OCI-LY1 (cell line): ENCODE measurements at regions not wholly inside any gene's neighbourhood (a gene's known extent, or its start where the extent isn't known, plus 50 kb on each side); places are given as distances from the start of the nearest gene placed in this dataset.

ENCODE experiments used
- H2AFZ ChIP-seq: fragments of 200-600 bp; sonication (generic), shearing (Covaris generic); 2 replicates; pipeline ENCODE4 v1.6.0; 2014; ENCODE audit warnings: antibody characterized with exemption, mild to moderate bottlenecking, low read length
- H3F3A ChIP-seq: fragments of 200-600 bp; sonication (generic), shearing (Covaris generic); 2 replicates; pipeline ENCODE4 v1.6.0; 2014; ENCODE audit warnings: mild to moderate bottlenecking, antibody characterized with exemption, low read length, moderate library complexity; ENCODE audit not compliant: insufficient read depth
- H3K27ac ChIP-seq: fragments of 200-600 bp; sonication (generic); 2 replicates; pipeline ENCODE4 v1.5.1; 2014; ENCODE audit warnings: low read length, mixed run types, mild to moderate bottlenecking, low read depth; ENCODE audit not compliant: poor library complexity, severe bottlenecking
- H3K27me3 ChIP-seq: fragments of 200-600 bp; sonication (generic); 2 replicates; pipeline ENCODE4 v1.6.0; 2014; ENCODE audit warnings: antibody characterized with exemption, mild to moderate bottlenecking, low read length, moderate library complexity; ENCODE audit not compliant: insufficient read depth
- H3K36me3 ChIP-seq: fragments of 200-600 bp; sonication (generic); 2 replicates; pipeline ENCODE4 v1.6.1; 2014; ENCODE audit warnings: mild to moderate bottlenecking, antibody characterized with exemption, low read length, moderate library complexity, mixed read lengths; ENCODE audit not compliant: insufficient read depth
- H3K4me1 ChIP-seq: fragments of 200-600 bp; sonication (generic); 2 replicates; pipeline ENCODE4 v1.5.1; 2014; ENCODE audit warnings: mild to moderate bottlenecking, low read length, moderate library complexity; ENCODE audit not compliant: insufficient read depth, severe bottlenecking
- H3K4me2 ChIP-seq: fragments of 200-600 bp; sonication (generic), shearing (Covaris generic); 2 replicates; pipeline ENCODE4 v1.6.1; 2014; ENCODE audit warnings: low read length
- H3K4me3 ChIP-seq: fragments of 200-600 bp; sonication (generic); 2 replicates; pipeline ENCODE4 v1.5.1; 2014; ENCODE audit warnings: low read length, low read depth, mild to moderate bottlenecking, mixed read lengths; ENCODE audit not compliant: poor library complexity, severe bottlenecking
- H3K79me2 ChIP-seq: fragments of 200-600 bp; shearing (Covaris generic); 2 replicates; pipeline ENCODE4 v1.6.1; 2016; ENCODE audit warnings: mixed run types, low read length, mixed read lengths; ENCODE audit not compliant: insufficient read depth
- H3K9ac ChIP-seq: fragments of 200-600 bp; sonication (generic), shearing (Covaris generic); 2 replicates; pipeline ENCODE4 v1.6.1; 2014; ENCODE audit warnings: mild to moderate bottlenecking, low read length, mixed read lengths
- H3K9me2 ChIP-seq: fragments of 200-600 bp; sonication (generic), shearing (Covaris generic); 2 replicates; pipeline ENCODE4 v1.6.1; 2014; ENCODE audit warnings: low read depth, mild to moderate bottlenecking, low read length, mixed read lengths
- H3K9me3 ChIP-seq: fragments of 200-600 bp; shearing (Covaris generic); 2 replicates; pipeline ENCODE4 v1.6.1; 2014; ENCODE audit warnings: low read length, mixed read lengths
- H4K20me1 ChIP-seq: fragments of 200-600 bp; sonication (generic), shearing (Covaris generic); 2 replicates; pipeline ENCODE4 v1.6.0; 2016; ENCODE audit warnings: mild to moderate bottlenecking, low read length; ENCODE audit not compliant: insufficient read depth
- CTCF ChIP-seq: fragments of 200-600 bp; sonication (generic), shearing (Covaris generic); IDR thresholded peaks from 2 replicates; pipeline ENCODE4 v1.5.1; 2017; ENCODE audit warnings: mild to moderate bottlenecking, antibody characterized with exemption, low read length, moderate library complexity, mixed read lengths
- EZH2 ChIP-seq: fragments of 200-600 bp; sonication (generic), shearing (Covaris generic); IDR thresholded peaks from 2 replicates; pipeline ENCODE4 v1.8.0; 2017; ENCODE audit warnings: borderline replicate concordance, mixed run types, mild to moderate bottlenecking, antibody characterized with exemption, low read length, moderate library complexity, mixed read lengths

DNA sequence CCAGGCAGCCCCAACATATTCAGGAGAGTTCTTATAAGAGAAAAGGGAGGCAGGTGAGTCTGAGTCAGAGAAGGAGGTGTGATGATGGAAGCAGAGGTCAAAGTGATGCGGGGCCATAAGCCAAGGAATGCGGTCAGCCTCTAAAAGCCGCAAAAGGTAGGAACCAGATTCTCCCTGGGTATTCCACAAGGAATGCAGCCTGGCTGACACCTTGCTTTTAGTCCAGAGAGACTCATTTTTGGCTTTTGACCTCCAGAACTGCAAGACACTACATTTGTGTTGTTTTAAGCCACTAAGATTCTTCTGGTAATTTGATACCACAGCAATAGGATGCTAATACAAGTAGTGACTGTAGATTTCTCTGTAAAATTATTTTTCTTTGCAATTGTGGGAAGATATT is 151.5 kb upstream of the EEPD1 start:
- H3K27ac ChIP-seq = no peak overlapping the region
- no peak overlapping the region for H3K9ac ChIP-seq
- no peak overlapping the region for H2AFZ ChIP-seq
- H4K20me1 ChIP-seq = no peaks in the 10 kb centered on the region
- no peaks in the 10 kb centered on the region for H3F3A ChIP-seq
- no peak overlapping the region for H3K4me2 ChIP-seq
- no peaks in the 10 kb centered on the region for H3K9me2 ChIP-seq
- no peaks in the 10 kb centered on the region for H3K79me2 ChIP-seq
- H3K4me3 ChIP-seq = no peak overlapping the region
- H3K4me1 ChIP-seq = no peaks in the 10 kb centered on the region
- no peaks in the 10 kb centered on the region; the same call in 1 of the 2 replicates for H3K27me3 ChIP-seq
- no peaks in the 10 kb centered on the region for H3K9me3 ChIP-seq
- no peaks in the 10 kb centered on the region for H3K36me3 ChIP-seq
- no peak for TF ChIP-seq EZH2
- TF ChIP-seq CTCF = no peak

GRCh38 chr7:36002900-36003299 is 150.2 kb upstream of the EEPD1 start:
- Histone ChIP-seq H3K9me2 (no peaks in the 10 kb centered on the region), H4K20me1 (no peaks in the 10 kb centered on the region), H3K4me1 (no peaks in the 10 kb centered on the region), H3K9ac (no peak overlapping the region), H3K36me3 (no peaks in the 10 kb centered on the region), H3K27me3 (no peaks in the 10 kb centered on the region; the same call in 1 of the 2 replicates), H2AFZ (no peak overlapping the region), H3K4me2 (no peak overlapping the region), H3F3A (no peaks in the 10 kb centered on the region), H3K79me2 (no peaks in the 10 kb centered on the region), H3K4me3 (no peak overlapping the region), H3K27ac (no peak overlapping the region), H3K9me3 (no peaks in the 10 kb centered on the region)
- TF ChIP-seq CTCF (no peak), EZH2 (no peak)

DNA sequence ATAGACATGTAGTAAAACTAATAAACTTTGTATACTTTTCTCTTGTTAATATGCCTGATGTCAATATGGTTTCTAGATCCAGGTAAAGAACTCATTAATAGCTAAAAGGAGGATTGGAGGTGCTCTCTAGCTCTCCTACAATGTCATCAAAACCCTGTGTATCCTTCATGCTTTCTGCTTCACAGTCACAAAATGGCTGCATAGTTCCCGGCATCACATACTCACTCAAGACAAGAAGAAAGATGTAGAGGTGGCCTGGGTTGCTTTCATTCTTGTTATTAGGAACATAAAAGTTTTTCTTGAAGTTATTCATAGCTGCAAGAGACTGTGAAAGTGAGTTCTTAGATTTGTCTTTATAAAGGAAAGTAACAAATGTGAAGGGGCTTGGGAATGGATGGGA is 149.7 kb upstream of the EEPD1 start:
- no peaks in the 10 kb centered on the region; the same call in 1 of the 2 replicates for H3K27me3 ChIP-seq
- no peaks in the 10 kb centered on the region for H3K36me3 ChIP-seq
- no peaks in the 10 kb centered on the region for H3K9me3 ChIP-seq
- no peak overlapping the region for H3K9ac ChIP-seq
- no peak overlapping the region for H2AFZ ChIP-seq
- no peak for TF ChIP-seq EZH2
- TF ChIP-seq CTCF = no peak
- H3K79me2 ChIP-seq = no peaks in the 10 kb centered on the region
- H3K4me2 ChIP-seq = no peak overlapping the region
- no peak overlapping the region for H3K4me3 ChIP-seq
- no peaks in the 10 kb centered on the region for H4K20me1 ChIP-seq
- no peaks in the 10 kb centered on the region for H3K9me2 ChIP-seq
- no peak overlapping the region for H3K27ac ChIP-seq
- H3F3A ChIP-seq = no peaks in the 10 kb centered on the region
- no peaks in the 10 kb centered on the region for H3K4me1 ChIP-seq
